Activated CD4-positive, alpha-beta memory T cell treated with anti-CD3 and anti-CD28 coated beads, Interleukin-2, amount 10 ng/mL, durations not matched to agents 7 days and 5 days (primary cell): ENCODE measurements at regions not wholly inside any gene's neighbourhood (a gene's known extent, or its start where the extent isn't known, plus 50 kb on each side); places are given as distances from the start of the nearest gene placed in this dataset.

ENCODE experiments used
- CTCF ChIA-PET: fragments of 350-600 bp; sonication (Branson Sonifier 250); formaldehyde crosslinking; loops from one replicate; lab custom pipeline; 2021; ENCODE audit warnings: antibody characterized with exemption, inconsistent platforms; lab: Charles Lee
- POLR2A ChIA-PET: fragments of 350-600 bp; sonication (Branson Sonifier 250); formaldehyde crosslinking; loops from one replicate; lab custom pipeline; 2021; ENCODE audit warnings: antibody characterized with exemption; lab: Charles Lee
- DNase-seq: peaks from one replicate; pipeline ENCODE4 v3.0.0-alpha.2; 2020
- H3K27ac Mint-ChIP-seq: one replicate; pipeline ENCODE4 v1.8.0; 2021; ENCODE audit warnings: mild to moderate bottlenecking, mixed read lengths
- H3K27me3 Mint-ChIP-seq: one replicate; pipeline ENCODE4 v1.8.0; 2021; ENCODE audit warnings: mixed read lengths
- H3K36me3 Mint-ChIP-seq: one replicate; pipeline ENCODE4 v1.8.0; 2021; ENCODE audit warnings: low read depth, mixed read lengths
- H3K4me1 Mint-ChIP-seq: one replicate; pipeline ENCODE4 v1.8.0; 2021; ENCODE audit warnings: mixed read lengths
- H3K4me3 Mint-ChIP-seq: one replicate; pipeline ENCODE4 v1.8.0; 2021; ENCODE audit warnings: mild to moderate bottlenecking, mixed read lengths
- H3K9me3 Mint-ChIP-seq: one replicate; pipeline ENCODE4 v1.8.0; 2021; ENCODE audit warnings: mixed read lengths

DNA sequence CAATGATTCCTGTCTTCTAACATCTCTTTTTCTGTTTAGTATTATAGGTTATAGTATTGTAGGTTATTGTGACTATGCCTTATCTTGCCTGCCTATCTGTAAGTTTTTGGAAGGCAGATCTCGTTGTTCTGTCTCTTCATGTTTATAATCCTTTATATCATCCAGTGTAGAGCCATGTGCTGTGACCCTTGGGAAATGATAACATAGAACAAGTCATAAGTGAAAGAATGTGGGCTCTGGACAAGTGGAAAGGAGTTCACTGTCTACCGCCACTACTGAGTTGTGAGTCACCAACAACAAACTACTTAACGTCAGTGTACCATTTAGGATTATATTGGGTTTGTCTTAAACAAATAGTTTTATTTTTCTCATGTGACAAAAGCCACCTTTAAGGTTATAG lies 139.3 kb downstream of the LYPLAL1 start:
- no peak for DNase-seq
- no peaks in the 10 kb centered on the region for H3K36me3 Mint-ChIP-seq
- H3K4me1 Mint-ChIP-seq = no peaks in the 10 kb centered on the region
- POLR2A ChIA-PET = no interaction called here
- no peaks in the 10 kb centered on the region for H3K27me3 Mint-ChIP-seq
- H3K4me3 Mint-ChIP-seq = no peak overlapping the region
- peaks cover 12% of the 10 kb centered on the region for H3K9me3 Mint-ChIP-seq
- no peak overlapping the region for H3K27ac Mint-ChIP-seq
- CTCF ChIA-PET = no interaction called here

DNA sequence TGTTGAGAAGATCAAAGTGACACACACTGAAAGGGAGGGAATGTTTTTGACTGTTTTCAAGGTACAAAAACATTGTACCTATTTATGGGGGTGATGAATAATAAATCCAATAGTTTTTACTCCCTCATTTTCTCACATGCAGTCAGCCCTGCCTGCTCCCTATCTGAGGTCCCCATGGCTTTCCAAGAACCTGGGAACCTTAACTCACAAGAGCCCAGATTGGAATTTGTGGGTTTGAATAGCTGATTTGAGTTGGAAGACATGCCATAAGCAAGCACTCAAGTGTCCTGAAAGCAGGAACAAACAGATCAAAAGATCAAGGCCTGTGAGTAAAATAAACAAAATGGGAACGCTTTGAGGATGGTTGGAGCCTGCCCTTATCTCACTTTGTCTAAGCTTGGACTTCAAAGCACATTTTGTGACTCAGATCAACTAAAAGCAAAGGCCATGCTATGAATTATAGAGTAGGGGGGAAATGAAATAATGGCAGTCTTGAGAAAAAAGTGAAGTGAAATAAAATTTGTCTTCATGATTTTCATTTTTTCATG lies 136.6 kb downstream of the LYPLAL1 start:
- ChIA-PET POLR2A (no interaction called here), CTCF (no interaction called here)
- no peaks in the 10 kb centered on the region for H3K27me3 Mint-ChIP-seq
- no peaks in the 10 kb centered on the region for H3K36me3 Mint-ChIP-seq
- no peak overlapping the region for H3K27ac Mint-ChIP-seq
- no peaks in the 10 kb centered on the region for H3K4me1 Mint-ChIP-seq
- H3K9me3 Mint-ChIP-seq = peaks cover 3% of the 10 kb centered on the region
- H3K4me3 Mint-ChIP-seq = no peak overlapping the region
- DNase-seq = no peak

DNA sequence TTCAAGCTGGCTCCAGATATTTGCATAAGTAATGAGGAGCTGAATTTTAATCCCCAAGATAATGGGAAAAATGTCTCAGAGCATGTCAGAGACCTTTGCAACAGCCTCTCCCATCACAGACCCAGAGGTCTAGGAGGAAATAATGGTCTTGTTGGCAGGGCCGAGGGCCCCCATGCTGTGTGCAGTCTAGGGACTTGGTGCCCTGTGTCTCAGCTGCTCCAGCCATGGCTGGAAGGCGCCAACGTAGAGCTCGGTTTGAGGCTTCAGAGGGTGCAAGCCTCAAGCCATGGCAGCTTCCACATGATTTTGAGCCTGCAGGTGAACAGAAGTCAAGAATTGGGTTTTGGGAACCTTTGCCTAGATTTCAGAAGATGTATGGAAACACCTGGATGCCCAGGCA lies 134.7 kb downstream of the LYPLAL1 start:
- Mint-ChIP-seq H3K9me3 (peaks cover 3% of the 10 kb centered on the region), H3K4me1 (no peaks in the 10 kb centered on the region), H3K27me3 (no peaks in the 10 kb centered on the region), H3K4me3 (no peak overlapping the region), H3K27ac (no peak overlapping the region), H3K36me3 (no peaks in the 10 kb centered on the region)
- ChIA-PET CTCF (no interaction called here), POLR2A (no interaction called here)
- no peak for DNase-seq

DNA sequence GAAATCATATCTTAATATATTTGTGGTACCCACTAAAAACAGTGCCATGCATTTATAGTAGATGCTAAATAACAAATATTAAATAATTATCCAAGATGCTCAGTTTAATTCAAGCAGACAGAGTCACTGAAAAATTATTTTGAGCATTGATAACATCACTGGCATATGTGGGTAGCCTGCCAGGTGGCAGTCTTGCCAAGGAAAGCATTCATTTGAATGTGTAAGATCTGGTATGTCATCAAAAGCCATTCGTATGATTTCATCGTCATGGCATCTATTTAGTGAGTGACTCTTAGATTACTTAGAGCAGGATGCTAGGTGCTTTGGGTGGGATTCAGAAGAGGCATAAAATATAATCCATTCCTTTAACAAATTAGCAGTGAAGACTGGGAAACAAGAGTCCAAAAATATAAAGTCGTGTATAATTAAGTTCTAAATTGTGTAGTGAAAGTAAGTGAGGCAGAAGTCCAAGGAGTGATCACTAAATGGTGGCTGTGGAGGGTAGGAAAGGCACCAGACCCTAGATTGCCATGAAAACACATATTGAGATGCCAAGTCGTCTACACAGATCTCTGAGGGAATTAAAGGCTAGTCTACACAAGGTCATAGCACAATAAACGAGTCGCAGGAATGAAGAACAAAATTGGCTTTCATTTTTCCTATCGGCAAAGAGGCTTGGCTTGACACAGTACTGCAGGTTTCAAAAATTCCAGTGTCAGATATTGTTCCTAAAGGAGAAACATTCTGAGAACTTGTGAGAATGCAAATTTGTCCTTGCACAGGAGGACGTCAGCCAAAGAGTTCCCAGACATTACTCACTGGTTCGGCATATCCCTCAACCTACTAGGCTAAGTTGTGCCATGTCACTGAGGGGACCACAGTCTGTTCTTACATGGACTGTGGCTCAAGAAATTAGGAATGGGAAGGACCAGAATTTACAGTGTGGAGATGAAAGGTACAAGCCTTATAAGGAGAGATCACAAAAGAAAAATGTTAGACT lies 130.8 kb downstream of the LYPLAL1 start:
- Mint-ChIP-seq H3K27ac (no peak overlapping the region), H3K9me3 (peaks cover 3% of the 10 kb centered on the region), H3K36me3 (no peaks in the 10 kb centered on the region), H3K4me1 (no peaks in the 10 kb centered on the region), H3K27me3 (no peaks in the 10 kb centered on the region), H3K4me3 (no peak overlapping the region)
- ChIA-PET CTCF (no interaction called here), POLR2A (no interaction called here)
- no peak for DNase-seq

DNA sequence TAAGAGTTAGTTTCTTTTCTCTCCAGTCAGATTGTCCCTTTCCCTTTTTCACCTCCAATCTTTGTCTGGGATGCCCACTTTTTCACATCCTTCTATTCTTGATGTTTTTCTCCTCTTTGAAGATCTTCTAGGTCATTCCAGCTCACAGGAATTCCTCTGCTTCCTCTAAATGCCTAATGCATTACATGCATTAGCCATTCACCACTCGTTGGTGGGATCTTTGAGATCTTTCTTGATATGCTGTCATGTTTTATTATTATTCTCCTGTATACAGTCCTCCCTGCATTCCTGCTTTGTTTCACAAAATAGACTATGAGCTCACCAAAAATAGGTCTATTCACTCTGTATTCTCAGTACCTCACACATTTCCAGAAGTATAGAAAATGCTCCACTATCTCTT lies 129.0 kb downstream of the LYPLAL1 start:
- POLR2A ChIA-PET = no interaction called here
- H3K9me3 Mint-ChIP-seq = no peaks in the 10 kb centered on the region
- H3K27ac Mint-ChIP-seq = no peak overlapping the region
- no peaks in the 10 kb centered on the region for H3K36me3 Mint-ChIP-seq
- H3K27me3 Mint-ChIP-seq = no peaks in the 10 kb centered on the region
- DNase-seq = no peak
- no peak overlapping the region for H3K4me3 Mint-ChIP-seq
- CTCF ChIA-PET = no interaction called here
- H3K4me1 Mint-ChIP-seq = no peaks in the 10 kb centered on the region

DNA sequence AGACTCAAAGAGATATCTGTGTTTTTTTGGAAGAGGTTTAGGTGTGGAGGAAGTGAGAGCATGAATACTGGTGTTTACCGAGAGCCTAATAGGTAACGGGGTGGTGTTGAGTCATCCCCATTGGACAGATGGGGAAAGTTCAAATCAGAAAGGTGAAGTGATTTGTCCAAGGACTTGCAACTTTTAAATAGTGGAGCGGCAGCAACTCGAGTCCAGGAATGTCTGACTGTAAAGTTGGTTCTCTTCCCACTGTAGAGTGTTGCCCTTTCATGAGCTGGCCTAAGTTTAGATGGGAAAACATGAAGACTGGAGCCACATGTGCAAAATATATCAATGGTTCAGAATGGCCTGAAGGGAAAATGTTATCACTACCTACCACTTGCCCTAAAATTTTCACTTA lies 125.7 kb downstream of the LYPLAL1 start:
- Mint-ChIP-seq H3K27ac (no peak overlapping the region), H3K9me3 (no peaks in the 10 kb centered on the region), H3K4me1 (no peaks in the 10 kb centered on the region), H3K36me3 (no peaks in the 10 kb centered on the region), H3K4me3 (no peak overlapping the region), H3K27me3 (no peaks in the 10 kb centered on the region)
- POLR2A ChIA-PET = no interaction called here
- no peak for DNase-seq
- CTCF ChIA-PET = no interaction called here

DNA sequence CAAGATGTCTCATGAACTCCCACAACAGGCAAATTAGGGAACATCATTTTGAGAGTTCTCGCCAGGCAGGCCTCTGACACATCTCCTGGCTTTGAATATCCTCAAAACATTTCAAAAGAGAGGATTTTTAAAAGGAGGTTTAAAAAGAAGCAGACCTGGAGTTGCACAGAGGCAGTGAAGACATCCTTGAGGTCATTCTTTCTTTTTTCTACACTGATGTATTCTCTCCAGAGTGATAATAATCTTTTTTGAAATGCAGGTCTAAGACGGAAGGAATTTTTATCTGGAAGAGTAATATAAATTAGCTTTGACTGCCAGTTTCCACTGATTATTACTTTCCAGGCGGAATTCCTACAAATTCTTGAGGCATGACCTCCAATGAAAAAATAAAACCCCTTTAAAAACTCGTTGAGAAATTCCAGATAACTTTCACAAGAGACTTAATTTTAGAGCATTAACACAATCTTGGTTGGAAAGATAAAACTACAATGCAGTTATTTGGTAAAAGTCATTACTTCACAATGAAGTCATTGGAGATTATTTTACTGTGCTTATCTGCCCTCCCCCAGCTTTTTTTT lies 125.0 kb downstream of the LYPLAL1 start:
- Mint-ChIP-seq H3K4me3 (no peak overlapping the region), H3K36me3 (no peaks in the 10 kb centered on the region), H3K27ac (no peak overlapping the region), H3K27me3 (no peaks in the 10 kb centered on the region), H3K9me3 (no peaks in the 10 kb centered on the region), H3K4me1 (no peaks in the 10 kb centered on the region)
- CTCF ChIA-PET = no interaction called here
- POLR2A ChIA-PET = no interaction called here
- DNase-seq = no peak

DNA sequence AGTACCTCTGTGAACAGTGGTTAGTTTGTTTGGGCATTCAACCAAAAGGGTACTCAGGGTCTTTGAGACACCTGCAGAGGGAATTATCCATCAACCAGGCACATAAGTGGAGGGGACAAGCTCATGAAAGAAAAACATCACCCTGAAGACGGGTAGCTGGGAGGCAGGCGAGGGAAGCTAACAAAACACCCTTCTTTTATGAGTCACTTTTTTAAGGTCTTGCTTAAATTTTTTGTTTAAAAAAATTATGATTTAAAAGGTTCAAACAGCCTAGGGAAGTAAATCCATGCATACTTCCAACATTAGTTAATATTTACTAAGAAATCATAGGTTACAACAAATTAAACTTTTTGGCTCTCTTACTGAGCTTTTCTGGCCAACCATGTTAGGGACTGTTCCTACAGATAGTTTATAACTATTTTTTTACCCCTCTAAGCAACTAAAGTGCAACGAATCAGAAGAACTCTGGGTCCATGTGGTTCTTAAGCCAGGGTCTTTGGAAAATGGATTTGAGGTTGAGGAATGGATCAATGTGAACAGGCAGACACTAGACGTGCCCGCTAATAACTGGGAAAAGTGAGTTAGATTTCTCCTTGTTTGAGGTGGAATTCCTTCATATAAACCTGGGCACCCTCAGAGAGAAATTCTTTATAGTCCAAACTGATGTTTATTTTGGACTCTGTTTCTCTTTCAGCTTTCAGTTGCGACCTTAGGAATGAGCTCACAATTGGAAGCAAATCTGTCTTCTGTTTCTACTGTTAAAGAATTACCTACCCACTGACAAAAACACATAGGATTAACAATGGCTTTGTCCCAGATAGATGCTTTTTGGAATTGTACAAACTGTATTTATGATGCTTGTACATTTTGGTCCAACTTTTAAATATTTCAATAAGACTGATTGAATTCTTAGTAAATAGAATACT lies 123.0 kb downstream of the LYPLAL1 start:
- DNase-seq = no peak
- no peaks in the 10 kb centered on the region for H3K27me3 Mint-ChIP-seq
- no peaks in the 10 kb centered on the region for H3K4me1 Mint-ChIP-seq
- CTCF ChIA-PET = no interaction called here
- H3K36me3 Mint-ChIP-seq = no peaks in the 10 kb centered on the region
- no peak overlapping the region for H3K4me3 Mint-ChIP-seq
- POLR2A ChIA-PET = no interaction called here
- no peaks in the 10 kb centered on the region for H3K9me3 Mint-ChIP-seq
- no peak overlapping the region for H3K27ac Mint-ChIP-seq

DNA sequence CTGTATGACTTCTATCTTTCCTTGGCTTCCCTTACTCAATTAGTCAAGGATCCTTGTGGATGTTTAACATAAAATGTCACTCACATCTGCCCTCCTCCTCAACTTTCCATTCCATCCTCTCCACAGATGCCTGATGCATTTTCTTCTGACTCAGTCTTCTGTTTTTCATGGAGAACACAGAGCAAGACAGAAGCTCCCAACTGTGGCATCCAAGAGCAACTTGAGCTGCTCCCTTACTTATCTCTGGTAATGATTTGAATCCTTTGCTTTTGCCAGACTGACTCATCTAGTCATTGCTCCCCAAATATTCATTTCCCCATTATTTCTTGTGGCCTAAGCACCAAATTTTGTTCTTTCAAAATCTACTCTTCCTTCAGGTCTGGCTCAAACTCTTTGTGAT lies 120.6 kb downstream of the LYPLAL1 start:
- ChIA-PET POLR2A (no interaction called here), CTCF (no interaction called here)
- no peak for DNase-seq
- no peaks in the 10 kb centered on the region for H3K4me1 Mint-ChIP-seq
- no peaks in the 10 kb centered on the region for H3K27me3 Mint-ChIP-seq
- H3K9me3 Mint-ChIP-seq = no peaks in the 10 kb centered on the region
- H3K36me3 Mint-ChIP-seq = no peaks in the 10 kb centered on the region
- no peak overlapping the region for H3K27ac Mint-ChIP-seq
- no peak overlapping the region for H3K4me3 Mint-ChIP-seq

DNA sequence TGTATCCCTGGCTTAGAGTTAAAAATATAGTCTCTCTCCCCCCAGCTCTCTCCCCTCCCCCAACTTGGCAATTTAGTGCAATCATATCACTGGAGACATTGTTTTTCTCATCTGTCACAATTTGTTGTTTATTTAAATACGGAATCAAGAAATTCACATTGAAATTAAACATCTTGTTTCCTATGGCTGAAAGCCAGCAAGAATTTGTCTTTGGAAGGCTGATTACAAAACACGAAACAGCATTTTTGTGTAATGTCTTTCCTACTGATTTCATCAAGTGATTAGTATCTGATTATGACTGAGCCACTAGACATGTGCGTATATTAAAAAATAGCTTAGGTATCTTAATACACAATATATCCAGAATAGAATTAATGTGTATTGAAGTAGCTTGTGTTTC lies 119.7 kb downstream of the LYPLAL1 start:
- CTCF ChIA-PET = no interaction called here
- Mint-ChIP-seq H3K9me3 (no peaks in the 10 kb centered on the region), H3K27ac (no peak overlapping the region), H3K4me1 (no peaks in the 10 kb centered on the region), H3K27me3 (no peaks in the 10 kb centered on the region), H3K36me3 (no peaks in the 10 kb centered on the region), H3K4me3 (no peak overlapping the region)
- POLR2A ChIA-PET = no interaction called here
- no peak for DNase-seq

DNA sequence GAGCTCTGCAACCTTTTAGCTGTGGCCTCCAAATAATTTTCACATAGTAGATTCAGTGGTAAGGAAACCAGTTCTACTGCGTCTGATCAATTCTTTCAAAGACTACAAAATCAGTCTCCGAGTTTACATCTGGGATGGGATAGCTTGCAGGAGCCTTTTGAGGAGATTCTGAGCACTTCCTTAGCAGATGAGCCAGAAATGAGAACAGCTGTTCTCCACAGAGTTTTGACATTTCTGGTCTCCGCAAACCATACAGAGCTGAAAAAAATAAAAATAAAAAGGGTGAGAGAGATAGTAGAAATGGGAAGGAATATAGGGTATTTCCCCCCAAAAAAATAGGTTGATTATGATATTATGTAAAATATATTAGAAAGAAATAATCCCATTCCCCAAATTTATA lies 119.3 kb downstream of the LYPLAL1 start:
- CTCF ChIA-PET = no interaction called here
- Mint-ChIP-seq H3K27ac (no peak overlapping the region), H3K27me3 (no peaks in the 10 kb centered on the region), H3K4me3 (no peak overlapping the region), H3K36me3 (no peaks in the 10 kb centered on the region), H3K9me3 (no peaks in the 10 kb centered on the region), H3K4me1 (no peaks in the 10 kb centered on the region)
- no peak for DNase-seq
- POLR2A ChIA-PET = no interaction called here

DNA sequence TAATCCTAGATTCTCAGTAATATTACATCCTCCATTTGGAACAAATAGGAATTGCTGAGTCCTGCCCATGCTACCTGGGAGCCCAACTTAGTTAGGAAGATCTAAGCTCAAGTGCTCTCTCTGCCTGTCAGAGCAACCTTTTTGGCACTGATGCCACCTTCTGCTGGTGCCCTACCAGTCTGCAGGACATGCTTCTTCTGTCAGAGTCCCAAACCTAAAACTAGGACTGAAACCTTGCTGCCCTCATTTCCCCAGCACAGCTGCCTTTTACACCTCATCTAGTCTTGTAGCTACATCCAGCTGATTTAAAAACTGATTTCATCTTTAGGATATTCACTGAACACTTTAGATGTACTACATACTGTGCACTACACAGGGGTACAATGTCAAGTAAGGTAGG lies 118.7 kb downstream of the LYPLAL1 start:
- Mint-ChIP-seq H3K9me3 (no peaks in the 10 kb centered on the region), H3K4me3 (no peak overlapping the region), H3K4me1 (no peaks in the 10 kb centered on the region), H3K27ac (no peak overlapping the region), H3K27me3 (no peaks in the 10 kb centered on the region), H3K36me3 (no peaks in the 10 kb centered on the region)
- POLR2A ChIA-PET = no interaction called here
- CTCF ChIA-PET = no interaction called here
- DNase-seq = no peak

DNA sequence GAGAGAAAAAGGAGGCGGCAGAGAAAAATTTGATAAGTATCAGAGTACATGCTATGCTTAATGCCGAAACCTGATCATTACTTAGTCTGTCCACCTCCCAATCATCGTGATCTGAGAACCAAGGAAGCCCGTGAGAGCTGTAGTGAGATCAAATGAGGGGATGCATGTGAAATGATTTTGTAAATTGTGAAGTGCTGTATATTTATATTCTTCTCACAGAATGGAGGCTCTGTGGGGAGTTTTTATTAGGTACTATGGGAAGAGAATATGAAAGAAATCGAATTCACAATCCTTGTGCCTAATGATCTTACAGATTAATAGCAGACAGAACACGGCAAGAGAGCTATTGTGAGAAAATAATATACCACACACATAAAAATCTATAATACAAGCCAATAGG lies 115.5 kb downstream of the LYPLAL1 start:
- H3K4me1 Mint-ChIP-seq = no peaks in the 10 kb centered on the region
- no peak overlapping the region for H3K4me3 Mint-ChIP-seq
- H3K9me3 Mint-ChIP-seq = no peaks in the 10 kb centered on the region
- H3K27me3 Mint-ChIP-seq = no peaks in the 10 kb centered on the region
- no peak for DNase-seq
- CTCF ChIA-PET = no interaction called here
- no peaks in the 10 kb centered on the region for H3K36me3 Mint-ChIP-seq
- H3K27ac Mint-ChIP-seq = no peak overlapping the region
- POLR2A ChIA-PET = no interaction called here
